HG02870 (cell line): ENCODE measurements at regions not wholly inside any gene's neighbourhood (a gene's known extent, or its start where the extent isn't known, plus 50 kb on each side); places are given as distances from the start of the nearest gene placed in this dataset.
"Not testable (repeated sequence)": the region's sequence is repeated elsewhere in the genome, so short reads cannot be mapped to it uniquely, and the experiment has no call there.

Experiments
- ATAC-seq: cut with Tn5 transposase; IDR thresholded peaks from one replicate; pipeline ENCODE4 v1.9.1; 2021; ENCODE audit warnings: mild to moderate bottlenecking, moderate library complexity; ENCODE audit not compliant: unreplicated experiment

DNA sequence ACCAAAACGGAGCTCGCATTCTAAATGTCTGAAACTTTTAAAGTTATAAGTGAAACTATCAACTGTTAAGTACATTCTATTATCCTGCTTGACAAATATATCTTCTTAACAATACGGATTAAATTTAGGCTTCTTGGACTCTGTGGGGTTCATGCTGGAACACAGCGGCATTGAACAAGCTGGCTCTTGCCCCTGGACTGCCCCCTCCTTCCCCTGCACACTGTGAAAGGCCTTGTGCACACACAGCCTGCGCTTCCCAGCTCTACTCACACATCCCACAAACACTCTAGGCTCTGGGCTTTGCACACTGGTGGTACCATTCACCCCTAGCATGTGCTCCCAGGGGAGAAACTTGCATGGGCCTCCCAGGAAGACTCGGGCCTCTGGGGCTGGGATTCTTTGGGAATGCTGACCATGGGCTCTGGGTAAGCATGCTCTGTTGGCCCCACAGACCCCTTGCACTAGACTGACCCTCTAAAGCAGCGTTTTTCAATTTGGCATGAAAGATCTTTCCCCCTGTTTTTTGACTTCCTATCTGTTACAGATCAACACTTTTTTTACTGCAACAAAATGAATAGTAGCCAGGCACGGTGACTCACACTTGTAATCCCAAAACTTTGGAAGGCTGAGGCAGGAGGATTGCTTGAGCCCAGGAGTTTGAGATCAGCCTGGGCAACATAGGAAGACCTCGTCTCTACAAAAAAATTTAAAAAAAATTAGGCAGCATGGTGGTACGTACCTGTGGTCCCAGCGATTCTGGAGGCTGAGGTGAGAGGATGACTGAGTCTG lies 96.2 kb upstream of the CPM start:
- ATAC-seq: no peak

DNA sequence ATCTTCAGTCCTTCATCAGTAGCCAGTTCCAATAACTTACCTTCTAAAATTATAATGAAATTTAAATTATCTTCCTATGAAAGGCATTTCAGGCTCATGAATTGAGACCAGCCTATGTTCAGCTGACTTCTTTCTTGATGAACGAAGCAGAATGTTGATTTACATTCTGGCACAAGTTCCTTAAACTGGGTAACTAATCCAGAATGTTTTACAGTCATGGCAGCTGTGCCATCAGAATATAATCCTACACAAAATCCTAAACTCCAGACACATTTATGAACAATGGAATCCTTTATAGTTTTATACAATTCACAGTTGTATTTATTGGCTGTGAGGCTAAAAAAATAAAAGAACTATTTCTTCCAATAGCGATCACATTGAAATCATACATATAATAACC lies 97.3 kb upstream of the CPM start:
- ATAC-seq: no peak

DNA sequence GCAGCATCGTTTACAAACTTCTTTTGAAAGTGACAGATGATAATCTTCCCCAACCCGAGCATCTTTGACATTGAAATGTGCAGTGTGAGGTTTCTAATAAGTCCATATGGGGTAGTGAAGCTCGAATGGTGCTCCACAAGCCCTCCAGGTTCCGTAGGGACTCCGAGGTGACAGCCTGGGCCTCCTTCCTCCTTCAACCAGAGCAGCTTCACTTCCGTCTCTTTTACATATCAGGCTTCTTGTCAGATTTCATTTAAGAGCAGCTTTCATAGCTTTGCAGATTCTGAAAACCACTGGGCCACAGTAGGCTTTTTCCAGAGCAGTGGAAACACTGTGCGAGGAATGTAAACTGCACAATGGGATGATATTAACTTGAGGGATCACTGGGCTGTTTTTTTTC lies 103.6 kb upstream of the CPM start:
- ATAC-seq: no peak

DNA sequence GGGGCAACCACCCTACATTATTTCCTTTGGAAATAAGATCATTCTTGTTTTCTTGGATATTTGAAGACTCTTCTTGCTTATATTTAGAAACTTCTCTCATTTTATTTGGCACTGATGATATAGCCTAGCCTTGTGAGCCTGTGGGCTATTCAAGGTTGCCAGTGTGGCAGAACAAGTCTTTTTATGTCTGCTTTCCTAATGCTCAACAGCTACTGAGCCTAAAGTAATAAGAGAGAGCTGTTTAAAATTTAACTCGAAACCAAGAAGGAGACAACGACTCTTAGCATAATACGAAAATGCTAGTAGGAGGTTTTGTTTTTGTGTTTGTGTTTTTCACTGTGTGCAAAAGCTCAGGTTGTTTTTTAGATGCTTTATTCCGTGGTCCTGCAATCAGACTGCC lies 104.0 kb upstream of the CPM start:
- ATAC-seq: no peak

DNA sequence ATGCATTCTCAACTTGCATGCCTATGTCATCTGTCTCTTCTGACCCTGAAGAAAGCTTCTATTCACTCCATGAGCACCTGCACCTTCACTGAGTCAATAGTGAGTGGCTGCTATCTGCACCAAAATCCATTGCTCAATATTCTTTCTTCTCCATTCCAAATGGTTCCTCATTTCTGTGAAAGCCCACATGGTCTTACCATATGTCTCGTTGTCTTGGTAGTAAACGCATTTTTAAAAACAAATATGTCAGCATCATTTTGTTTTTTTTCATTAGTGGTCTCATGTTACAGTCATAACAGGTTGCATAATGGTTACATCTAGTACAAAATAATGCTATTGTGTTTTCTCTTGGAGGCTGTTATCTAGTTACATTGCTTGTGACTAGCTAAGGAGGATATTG lies 106.9 kb upstream of the CPM start:
- no peak for ATAC-seq

DNA sequence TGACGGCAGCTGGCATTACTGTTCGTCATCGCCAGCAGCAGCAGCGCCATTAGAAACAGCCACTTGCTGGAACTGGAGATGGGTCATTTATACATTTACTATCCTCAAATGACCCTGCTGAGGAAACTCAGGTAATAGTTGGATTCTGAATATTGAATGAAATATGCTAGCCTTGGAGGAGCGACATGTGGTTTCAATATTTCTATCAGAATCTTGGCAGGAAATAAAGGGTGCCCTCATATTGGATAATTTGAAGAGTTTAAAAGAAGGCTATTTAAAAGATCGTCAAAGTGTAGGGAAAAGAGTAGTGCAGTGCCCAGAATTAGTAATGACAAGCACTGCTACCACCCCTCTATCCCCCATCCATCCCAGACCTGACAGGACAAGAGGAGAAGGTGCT lies 109.6 kb upstream of the CPM start:
- no peak for ATAC-seq

DNA sequence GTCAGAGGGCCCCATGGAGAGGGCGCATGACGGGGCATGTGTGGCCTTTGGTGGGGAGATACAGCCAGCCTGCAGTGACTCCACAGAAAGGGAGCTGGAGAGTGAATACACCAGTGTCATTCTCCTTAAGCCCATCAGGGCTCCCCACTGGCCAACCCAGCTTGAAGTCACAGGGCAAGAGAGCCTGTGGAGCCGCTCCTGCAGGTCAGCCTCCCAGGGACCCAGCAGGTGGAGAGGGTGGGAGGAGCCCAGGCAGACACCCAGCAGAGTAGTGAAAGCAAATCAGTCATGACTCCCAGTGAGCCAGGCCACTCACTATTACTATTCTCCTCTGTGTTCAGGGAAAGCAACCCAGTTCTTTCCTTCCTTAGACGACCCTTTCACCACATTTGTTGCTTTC lies 110.0 kb upstream of the CPM start:
- ATAC-seq: no peak

DNA sequence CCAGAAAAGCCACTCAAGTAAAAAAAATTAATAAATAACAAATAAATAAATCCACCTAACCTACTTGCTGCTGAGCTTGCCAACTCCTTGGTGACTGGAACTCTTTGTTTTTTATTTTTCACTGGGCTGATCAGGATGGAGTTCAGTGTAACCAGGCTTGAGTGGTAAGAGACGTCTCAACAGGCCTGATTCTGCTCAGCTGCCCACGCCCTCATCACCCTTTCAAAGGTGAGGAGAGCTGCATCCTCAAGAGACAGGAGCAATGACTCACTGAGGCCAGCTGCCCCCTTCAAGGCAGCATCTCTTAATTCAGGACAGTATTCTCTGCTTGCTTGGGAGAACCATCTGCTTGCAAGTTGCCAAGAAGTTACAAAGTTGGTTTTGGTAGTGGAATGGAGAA lies 111.9 kb upstream of the CPM start:
- ATAC-seq: no peak

DNA sequence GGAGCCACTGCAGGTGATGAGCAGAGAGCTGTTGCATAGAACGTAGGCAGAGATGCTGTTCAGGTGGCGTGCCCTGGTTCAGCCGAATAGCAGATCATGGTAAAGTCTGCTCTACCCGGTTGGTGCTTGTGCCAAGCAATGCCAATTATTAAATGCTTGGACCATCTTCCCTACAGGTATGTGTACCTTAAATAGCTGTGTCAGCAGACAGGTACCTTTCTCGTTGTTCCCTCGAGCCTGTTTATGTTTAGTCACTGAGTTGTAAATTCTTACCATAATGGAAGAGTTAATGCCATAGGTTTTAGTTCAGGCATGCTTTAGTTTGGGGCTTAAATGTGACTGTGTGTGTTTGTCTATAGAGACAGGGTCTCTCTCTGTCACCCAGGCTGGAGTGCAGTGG lies 112.5 kb upstream of the CPM start:
- no peak for ATAC-seq

DNA sequence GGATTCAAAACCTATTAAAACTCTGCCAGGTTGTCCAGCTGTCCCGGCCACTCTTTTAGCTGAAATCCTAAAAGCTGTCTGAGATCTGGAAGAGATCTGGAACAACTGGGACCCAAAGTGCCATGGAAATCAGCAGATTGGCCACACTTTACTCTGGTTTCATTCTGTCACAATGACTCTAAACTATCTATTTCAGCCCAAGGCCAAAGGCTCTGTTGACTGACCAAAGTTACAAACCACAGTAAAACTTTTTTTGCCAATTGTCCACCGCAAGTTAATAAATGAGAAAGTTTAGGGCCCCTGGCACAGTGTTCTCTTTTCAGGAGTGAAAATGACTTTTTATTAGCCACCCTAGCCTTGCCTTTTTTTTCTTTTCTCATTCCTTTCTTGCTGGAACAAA lies 113.4 kb upstream of the CPM start:
- no peak for ATAC-seq

DNA sequence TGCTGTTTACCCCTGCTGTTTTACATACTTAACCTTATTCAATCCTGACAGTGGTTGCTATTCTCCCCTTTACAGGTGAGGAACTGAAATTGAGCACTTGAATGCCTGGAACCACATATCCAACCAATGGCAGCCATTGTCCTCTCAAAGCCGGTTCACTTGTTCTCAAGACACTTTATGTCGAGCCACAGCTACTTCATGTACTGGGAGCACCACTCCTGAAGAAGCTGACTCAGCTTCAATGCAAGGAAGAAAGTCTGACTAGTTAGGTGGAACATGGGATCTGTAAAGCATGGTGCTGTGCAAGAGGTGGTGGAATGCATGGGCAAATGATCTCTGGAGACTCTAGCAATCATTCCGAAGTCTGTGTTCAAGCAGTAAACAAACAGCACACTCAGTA lies 113.9 kb upstream of the CPM start:
- ATAC-seq: no peak

DNA sequence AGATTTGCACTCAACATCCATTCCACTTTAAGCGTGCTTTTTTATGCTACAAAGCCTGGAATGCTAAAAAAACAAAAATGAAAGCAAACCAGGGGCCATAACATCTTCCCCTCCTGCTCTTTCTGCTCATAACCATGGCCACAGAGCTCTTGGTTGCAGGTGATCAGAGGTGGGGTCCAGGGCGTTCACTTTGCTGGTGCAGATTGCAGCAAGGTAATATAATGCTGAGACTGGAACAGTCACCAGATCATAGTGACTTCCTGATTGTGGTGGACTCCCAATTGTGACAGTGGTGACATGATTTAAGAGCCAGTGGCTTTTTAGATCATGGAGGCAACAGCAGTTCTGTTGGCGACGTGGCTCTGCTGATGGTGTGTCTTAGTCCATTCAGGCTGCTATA lies 115.0 kb upstream of the CPM start:
- ATAC-seq: no peak

DNA sequence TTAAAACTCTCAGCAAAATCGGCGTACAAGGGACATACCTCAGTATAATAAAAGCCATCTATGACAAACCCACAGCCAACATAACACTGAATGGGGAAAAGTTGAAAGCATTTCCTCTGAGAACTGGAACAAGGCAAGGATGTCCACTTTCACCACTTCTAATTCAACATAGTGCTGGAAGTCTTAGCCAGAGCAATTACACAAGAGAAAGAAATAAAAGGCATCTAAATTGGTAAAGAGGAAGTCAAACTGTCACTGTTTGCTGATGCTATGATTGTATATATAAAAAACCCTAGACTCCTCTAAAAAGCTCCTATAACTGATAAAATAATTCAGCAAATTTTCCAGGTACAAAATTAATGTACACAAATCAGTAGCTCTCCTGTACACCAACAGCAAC lies 116.9 kb upstream of the CPM start:
- ATAC-seq: not testable (repeated sequence)

DNA sequence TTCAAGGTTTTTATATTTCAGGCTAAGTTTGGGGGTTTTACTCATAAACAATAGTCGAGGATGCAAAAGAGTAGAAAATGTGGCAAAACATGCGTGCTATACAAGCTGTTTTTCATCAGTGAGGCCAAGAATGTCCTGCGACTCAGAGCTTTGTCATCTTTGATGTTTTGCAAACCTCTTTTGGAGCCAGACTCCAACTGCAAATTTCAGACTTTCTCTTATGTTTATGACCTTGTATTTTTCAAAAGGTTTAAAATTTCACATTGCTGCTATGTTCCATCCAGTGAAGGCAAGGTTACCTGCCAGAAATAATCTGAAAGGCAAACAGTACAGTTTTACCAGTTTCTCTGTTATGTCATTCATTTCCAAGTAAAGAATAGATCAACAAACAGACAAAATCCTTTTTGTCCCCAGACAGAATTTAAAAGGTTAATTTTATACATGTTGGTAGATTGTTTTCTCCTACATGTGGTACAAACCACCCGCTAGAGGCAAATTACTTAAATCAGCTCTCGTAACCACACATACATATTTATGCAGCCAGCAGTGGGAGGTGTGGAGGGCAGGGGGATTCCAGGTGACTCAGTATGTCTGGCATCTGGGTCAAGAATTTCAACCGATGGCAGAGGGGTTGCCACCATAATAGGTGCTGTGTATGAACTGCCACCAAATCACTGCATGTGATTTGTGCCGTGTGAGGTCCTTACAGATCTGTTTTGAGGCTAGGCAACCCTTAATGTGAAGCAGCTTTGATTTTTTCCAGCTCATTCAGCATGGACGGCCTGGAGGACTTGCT lies 119.8 kb upstream of the CPM start:
- no peak for ATAC-seq

DNA sequence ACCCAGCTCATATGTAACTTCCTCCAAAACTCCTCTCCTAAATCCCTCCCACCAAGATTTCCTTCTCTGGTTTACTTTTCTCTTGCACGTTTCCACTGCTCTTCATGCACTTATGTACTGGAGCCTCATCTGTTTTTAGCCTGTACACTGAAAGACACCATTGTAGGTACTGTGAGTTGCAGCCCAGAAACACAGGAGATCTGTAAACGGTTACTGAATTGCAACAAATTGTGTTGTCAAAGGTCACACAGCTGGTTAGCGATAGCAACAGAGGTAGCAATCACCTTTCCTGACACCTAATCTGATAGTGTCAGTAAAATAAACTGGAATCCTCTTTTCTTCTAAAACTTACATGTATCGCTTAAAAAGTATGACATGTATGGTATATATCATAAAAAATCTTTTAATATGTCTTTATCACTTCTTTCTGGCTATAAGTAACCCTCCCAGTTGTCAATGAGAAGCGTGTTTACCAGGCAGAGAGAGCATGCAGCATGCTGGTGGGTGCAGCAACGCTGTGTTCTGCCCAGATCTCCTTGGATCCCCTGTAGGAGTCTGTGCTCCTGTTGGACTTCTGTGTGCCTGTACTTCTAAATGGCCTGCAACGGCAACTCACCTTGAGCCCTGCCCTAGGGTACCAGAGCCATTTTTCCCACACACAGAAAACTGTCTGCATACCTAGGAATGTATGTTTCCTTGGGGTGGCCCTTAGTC lies 121.5 kb upstream of the CPM start:
- no peak for ATAC-seq

DNA sequence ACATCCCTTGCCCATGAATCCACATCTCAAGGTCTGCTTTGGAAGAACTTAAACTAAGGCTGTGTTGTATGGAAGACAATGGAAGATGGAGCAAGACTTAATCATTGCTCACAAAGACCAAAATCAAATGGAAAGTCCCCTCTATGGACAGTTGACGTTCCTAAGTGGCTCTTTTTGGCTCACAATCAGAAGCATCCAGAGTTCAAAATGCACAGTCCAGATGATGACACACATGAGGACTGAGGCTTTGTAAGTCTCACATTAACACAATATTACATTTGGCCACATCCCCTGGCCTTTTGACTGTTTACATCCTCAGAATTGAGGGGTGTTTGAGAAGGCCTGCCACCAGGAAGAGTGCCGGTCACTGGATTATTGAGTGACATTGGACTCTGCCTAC lies 122.3 kb upstream of the CPM start:
- ATAC-seq: no peak

DNA sequence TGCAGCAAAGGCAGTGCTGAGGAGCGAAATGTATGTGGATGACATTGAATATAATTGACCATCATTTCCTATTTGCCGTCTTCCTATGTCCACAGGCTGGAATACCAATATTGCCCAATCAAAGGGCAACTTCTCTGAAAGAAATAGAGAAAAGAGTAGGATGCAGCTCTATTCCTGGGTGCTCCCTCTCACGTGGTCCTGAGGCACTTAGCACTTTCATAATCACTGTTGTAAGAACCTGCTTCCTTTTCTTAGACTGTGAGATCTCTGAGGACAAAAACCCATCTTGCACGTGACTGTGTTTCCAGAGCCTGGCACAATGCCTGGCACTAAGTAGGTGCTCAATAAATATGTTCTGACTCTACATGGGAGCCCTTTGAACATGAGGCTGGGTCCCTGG lies 122.7 kb upstream of the CPM start:
- no peak for ATAC-seq

DNA sequence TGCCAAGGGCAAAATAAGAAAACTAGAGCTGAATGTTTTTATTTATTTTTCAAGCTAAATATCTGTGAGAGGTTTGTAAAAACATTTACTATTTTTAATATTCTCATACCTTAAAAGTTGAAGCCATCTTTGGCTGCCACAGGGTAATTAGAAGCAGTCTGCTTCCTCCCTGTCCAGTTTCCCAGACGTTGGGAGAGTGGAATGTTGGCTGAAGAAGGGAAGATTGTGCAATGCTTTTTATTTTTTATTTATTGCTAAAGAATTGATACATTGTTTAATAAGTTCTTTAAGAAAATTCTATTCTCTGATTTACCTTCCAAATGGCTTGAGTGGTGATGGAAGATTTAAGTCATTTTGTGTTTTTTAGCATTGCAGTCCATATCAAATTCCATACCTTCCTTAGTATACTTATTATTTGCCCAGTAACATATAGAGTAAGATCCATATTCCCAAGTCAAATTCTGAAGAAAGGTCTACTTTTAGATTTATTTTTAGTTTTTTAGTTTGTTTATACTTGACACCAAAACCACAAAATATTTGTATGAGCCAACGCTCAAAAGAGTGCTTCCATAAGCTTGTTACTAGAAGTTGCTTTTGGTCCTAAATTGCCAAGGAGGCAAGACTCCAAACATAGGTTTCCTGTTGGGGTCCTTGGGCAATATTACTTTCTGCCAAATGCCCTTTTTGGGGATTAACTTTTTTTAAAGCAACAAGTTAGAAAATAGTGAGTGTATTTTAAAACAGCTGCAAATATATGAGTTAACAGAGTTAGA lies 124.0 kb upstream of the CPM start:
- no peak for ATAC-seq

DNA sequence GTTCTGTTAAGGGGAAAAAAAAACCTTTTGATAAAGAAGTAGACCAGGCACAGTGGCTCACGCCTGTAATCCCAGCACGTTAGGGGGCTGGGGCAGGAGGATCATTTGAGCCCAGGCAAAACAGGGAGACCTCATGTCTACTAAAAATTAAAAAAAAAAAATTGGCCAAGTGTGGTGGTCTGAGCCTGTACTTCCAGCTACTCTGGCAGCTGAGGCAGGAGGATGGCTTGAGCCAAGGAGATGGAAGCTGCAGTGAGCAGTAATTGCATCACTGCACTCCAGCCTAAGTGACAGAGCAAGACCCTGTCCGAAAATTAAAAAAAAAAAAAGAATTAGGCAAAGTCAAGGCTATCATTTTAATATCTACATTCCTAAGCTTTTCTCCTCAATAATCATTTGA lies 124.8 kb upstream of the CPM start:
- ATAC-seq: no peak

DNA sequence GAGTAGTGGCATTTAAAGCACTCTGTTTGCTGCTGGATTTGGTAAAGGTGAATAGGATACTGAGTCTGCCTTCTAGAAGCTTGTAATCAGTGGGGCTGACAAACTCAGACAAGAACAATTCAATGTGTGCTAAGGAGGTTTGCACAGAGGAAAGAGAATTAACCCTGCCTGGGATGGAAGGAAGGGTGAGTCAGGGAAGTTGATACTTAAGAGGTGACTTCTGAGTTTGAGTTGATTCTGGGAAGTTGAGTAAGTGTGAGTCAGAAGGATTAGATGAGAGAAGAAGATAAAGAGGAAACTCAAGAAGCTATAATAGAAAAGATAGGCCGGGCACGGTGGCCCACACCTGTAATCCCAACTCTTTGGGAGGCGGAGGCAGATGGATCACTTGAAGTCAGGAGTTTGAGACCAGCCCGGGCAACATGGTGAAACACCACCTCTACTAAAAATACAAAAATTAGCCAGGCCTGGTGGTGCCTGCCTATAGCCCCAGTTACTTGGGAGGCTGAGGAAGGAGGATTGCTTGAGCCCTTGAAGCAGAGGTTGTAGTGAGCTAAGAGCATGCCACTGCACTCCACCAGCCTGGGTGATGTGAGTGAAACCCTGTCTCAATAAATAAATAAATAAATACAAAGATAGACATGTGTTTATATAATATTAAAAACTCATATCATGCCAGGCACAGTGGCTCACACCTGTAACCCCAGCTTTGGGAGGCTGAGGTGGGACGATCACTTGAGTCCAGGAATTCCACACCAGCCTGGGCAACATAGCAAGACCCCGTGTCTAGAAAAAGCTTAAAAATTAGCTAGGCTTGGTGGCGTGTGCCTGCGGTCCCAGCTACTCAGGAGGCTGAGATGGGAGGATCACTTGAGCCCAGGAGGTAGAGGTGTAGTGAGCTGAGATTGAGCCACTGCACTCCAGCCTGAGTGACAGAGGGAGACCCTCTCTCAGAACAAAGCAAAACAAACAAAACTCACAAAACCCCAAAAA lies 126.8 kb upstream of the CPM start:
- no peak for ATAC-seq
